SK-MEL-5 (cell line): ENCODE measurements at regions not wholly inside any gene's neighbourhood (a gene's known extent, or its start where the extent isn't known, plus 50 kb on each side); places are given as distances from the start of the nearest gene placed in this dataset.

Experiments used
- DNase-seq: peaks from one replicate; pipeline ENCODE4 v3.0.0-alpha.2; 2016; ENCODE audit warnings: low read depth, low spot score
- in situ Hi-C: cut with HindIII; loops from 2 replicates; pipeline ENCODE4 v1.10.0; 2016; ENCODE audit warnings: low sequenced_read_pairs, high pct_unique_total_duplicates, low pct_unique_long_range_greater_than_20kb

GRCh38 chr1:218604217-218604616, 259.1 kb downstream of the TGFB2 start:
- DNase-seq, result no peak
- in situ Hi-C loops, result no loop called here

DNA sequence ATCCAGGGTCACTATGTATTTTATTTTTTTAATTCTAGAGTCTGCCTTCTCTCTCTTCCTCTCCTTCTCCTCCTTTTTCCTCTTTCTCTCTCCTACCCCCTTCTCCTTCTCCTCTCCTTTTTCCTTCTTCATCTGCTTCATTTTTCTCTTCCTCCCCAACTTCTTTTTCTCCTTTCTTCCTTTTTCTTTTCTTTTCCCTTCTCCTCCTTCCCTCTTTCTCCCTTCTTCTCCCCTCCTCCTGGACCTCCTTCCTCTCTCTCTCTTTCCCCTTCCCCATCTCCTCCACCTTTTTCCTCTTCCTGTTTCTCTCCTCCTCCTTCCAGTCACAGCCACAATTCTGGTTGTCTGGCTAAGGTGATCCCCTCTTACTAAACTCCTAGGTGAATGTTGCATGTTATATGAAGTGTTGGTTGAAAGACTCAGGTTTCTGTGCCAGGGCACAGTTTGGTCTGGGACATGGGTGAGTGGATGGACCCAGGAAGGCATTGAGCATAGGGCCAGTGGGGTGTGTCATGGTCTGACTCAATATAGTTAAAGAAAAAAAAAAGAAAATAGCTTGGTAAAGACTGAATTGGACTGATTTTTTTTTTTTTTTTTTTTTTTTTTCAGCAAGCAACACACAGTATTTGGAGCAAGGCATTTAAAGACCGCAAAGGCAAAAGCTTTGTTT, 266.9 kb downstream of the TGFB2 start:
- no peak for DNase-seq
- in situ Hi-C loops, result no loop called here

DNA sequence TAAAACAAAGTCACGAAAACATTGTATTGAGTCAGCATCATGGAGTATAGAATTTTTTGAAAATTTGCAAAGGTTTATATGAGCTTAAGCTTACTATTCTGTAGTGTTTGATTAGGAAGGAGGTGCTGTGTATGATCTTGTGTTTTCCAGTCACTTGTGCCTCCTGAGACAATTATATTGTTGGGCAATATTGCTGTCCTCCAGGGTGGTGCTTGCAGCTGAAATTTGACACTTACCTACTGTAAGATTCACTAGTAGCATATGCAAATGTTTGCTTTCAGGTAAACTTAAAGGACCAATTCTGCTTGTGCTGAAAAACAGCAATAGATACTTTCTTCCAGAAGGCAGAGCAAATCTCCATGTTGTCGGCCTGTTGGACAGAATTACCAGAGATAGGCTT, 268.0 kb downstream of the TGFB2 start:
- in situ Hi-C loops, result no loop called here
- no peak for DNase-seq

DNA sequence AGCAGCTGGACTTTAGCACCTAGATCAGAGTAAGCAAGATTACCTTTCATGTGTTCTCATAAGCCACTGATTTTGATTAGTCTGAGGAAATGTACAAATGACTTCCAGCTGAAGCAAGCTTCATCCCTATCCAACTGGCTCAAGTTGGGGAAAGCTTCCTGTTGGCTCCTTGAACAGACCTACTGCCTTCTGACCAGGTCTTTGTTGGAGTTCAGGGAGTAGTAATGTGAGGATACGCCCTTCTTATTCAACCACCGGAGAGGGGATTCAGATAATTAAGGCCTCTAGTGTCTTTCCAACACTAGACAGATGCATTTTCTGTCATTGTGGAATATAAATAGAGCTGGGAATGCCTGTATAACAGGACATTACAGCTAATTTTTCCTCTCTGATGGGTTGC, 268.9 kb downstream of the TGFB2 start:
- no peak for DNase-seq
- in situ Hi-C loops, result no loop called here

DNA sequence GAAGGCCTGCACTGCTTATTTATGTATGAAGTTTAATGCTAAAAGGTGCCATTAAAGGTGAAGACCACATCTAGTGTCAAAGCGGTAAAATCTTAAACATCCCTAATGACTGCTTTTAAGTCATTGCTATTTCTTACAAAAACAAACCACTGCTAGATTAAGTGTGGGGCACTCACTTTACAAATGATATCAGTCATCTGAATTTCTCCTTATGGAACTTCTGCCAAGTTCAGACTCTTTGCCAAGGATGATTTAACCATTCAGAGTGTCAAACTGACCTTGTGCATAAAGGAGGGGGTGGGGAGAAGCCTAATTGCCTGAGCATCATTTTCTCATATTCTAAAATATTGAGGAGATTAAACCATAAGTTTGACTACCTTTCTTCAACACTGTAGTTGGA, 271.5 kb downstream of the TGFB2 start:
- in situ Hi-C loops, result no loop called here
- DNase-seq, result no peak

GRCh38 chr1:218617986-218618385, 272.9 kb downstream of the TGFB2 start:
- in situ Hi-C loops, result no loop called here
- no peak for DNase-seq

DNA sequence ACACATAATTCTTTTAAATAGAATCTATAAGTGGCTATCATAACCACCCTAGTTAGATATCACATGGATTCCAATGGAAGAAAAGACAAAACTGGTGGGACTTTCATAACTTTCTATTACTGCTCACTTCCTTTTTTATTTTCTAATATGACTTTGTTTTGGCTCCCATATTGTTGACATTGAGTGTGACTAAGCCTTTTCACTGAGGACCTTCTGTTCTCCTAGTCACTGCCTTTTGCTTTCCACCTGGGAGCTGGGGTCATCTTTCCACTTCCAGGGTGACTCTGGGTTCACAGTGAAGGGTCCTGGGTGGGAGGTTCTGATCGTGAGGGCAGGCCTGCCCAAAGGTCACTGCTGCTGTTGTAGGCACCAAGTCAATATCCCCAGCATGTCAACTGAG, 275.8 kb downstream of the TGFB2 start:
- in situ Hi-C loops, result no loop called here
- no peak for DNase-seq

- no peak for DNase-seq
- in situ Hi-C loops, result no loop called here
Observed at GRCh38 chr1:218624052-218624451, 278.9 kb downstream of the TGFB2 start.

DNA sequence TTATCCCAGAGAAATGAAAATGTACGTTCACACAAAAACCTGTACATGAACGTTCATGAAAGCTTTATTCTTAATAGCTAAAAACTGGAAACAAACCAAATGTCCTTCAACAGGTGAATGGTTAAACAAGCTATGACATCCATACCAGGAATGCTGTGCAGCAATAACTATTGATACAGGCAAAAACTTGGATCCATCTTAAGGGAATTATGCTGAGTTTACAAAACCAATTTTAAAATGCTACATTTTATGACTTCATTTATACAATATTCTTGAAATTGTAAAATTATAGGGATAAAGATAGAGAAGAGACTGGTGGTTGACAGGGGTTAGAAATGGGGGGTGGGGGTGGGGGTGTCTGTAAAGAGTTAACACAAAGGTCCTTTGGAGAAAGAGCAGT, 280.3 kb downstream of the TGFB2 start:
- DNase-seq, result no peak
- in situ Hi-C loops, result no loop called here

- in situ Hi-C loops, result no loop called here
- no peak for DNase-seq
Observed at GRCh38 chr1:218633238-218633988, 288.3 kb downstream of the TGFB2 start.

DNA sequence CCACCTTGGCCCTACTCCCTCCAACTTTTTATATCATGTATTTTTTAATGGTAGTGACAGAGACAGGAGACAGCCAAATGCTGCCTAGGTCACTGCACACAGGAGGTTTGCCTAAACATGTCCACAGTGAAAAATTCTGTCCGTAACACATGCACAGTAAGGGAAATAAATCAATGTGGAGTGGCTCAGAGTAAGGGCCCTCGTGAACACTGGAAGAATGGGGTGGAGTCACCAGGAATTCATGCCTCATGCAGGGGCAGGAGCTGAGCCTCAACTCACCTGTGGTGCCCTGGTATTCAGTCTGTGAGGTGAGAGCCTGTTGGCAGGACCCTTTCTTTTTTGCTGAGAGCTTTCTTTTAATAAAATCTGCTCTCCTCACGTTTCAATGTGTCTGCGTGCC, 289.1 kb downstream of the TGFB2 start:
- in situ Hi-C loops, result no loop called here
- no peak for DNase-seq

GRCh38 chr1:218636548-218636947, 291.4 kb downstream of the TGFB2 start:
- in situ Hi-C loops, result no loop called here

GRCh38 chr1:218640173-218640572, 295.0 kb downstream of the TGFB2 start:
- in situ Hi-C loops, result no loop called here
- no peak for DNase-seq

More at GRCh38 chr1:218636548-218636947, 291.4 kb downstream of the TGFB2 start:
- no peak for DNase-seq

DNA sequence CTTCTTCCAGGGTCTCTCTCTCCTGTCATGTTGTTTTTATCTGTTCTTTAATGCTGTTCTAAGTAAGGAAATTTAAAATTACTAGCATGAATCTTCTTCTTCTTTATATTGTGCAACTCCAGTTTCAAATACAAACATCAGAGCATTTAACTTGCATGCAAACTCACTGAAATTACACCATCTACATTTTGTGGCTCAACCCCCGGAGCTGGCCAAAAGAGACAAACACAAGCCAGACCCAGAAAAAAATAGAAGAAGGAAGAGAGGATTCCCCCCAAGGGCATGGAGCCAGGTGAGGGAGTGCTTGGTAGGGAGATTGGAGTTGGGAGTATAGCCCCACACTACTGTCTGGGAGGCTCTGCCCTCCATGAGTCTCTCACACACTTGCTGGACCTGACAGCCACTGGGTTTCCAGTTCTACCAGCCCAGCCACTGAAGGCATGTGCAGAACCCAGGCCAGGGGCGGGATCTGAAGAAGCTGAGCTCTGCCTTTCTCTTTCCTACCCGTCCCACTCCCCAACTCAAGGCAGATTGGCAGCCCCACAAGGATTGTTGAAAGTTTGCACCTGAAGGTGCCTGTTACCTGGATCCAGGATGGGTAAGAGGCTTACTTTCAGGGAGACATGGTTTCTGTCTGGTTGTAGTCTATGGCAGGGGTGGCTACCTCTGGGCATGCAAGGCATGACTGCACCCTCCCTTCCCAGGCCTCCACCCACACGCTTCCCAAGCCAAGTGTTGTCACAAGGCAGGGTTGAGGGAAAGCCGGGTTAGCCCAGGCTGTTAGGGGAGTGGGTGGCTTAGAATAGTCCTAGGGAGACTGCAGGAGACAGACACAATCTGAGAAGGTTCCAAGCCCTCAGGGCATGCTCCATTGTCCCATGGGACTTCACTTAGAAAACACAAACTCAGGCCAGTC, 297.2 kb downstream of the TGFB2 start:
- in situ Hi-C loops, result no loop called here
- DNase-seq, result no peak

- in situ Hi-C loops, result no loop called here
- no peak for DNase-seq
Observed at GRCh38 chr1:218643281-218643680, 298.1 kb downstream of the TGFB2 start.

DNA sequence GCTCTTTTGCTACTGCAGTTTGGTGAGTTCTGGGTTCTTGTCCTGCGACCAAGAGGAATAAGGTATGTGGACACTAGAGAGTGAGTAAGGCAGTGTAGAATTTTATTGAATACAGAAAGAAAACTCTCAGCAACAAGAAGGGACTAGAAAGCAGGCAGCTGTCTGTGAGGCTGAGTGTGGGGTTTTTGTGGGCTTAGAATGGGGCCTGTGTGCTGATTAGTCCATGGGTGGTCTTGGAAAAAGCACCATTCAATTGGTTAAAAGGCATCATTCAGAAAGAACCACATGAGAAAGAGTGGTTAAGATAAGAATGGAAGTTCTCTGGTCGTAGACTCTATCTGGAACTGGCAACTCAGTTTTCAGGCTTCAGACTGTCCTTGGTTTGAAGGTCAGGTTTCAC, 298.8 kb downstream of the TGFB2 start:
- peak; percentile 8 for DNase-seq
- in situ Hi-C loops, result no loop called here

GRCh38 chr1:218646288-218646687, 301.2 kb downstream of the TGFB2 start:
- DNase-seq, result no peak
- in situ Hi-C loops, result no loop called here

GRCh38 chr1:218656301-218657037, 311.3 kb downstream of the TGFB2 start:
- in situ Hi-C loops, result no loop called here
- no peak for DNase-seq
